ENCODE measurements at regions not wholly inside any gene's neighbourhood (a gene's known extent, or its start where the extent isn't known, plus 50 kb on each side); places are given as distances from the start of the nearest gene placed in this dataset.

DNA sequence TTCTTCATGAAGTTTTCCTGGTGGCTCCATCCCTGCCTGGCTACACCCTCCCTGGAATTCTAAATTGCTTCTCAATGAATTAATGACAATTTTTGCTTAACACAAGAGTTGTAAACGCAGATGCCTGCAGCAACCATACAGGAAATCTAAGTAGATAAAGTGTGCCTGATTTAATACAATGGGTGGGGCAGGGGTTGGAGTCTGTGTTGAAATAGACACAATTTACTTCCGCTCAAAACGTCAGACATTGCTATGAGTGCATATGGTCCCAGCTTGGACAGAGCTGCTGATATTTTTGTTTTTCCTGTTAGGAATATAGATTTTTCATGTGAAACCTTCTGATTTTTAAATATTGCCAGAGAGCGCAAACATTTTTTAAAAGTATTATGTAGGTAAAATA lies 1235.0 kb upstream of the SORCS1 start:
- Histone ChIP-seq H3K27ac (ENCODE audit: low read depth in 1 of 2, low read length in 1 of 2) (no peak overlapping the region), H3K9me3 (ENCODE audit: control insufficient read depth in 2 of 2, insufficient read depth in 1 of 2, low read length in 1 of 2) (no peaks in the 10 kb centered on the region), H3K4me1 (ENCODE audit: control insufficient read depth in 2 of 2, insufficient read depth in 2 of 2, low read length in 2 of 2) (no peaks in the 10 kb centered on the region), H3K4me3 (ENCODE audit: low read length in 2 of 2) (no peak overlapping the region), H3K27me3 (ENCODE audit: control insufficient read depth in 2 of 2, insufficient read depth in 1 of 2, low read length in 1 of 2) (no peaks in the 10 kb centered on the region), H3K36me3 (ENCODE audit: control insufficient read depth in 2 of 2, insufficient read depth in 2 of 2, low read length in 1 of 2) (no peaks in the 10 kb centered on the region)
- DNase-seq (ENCODE audit: low read depth in 6 of 9, low spot score in 9 of 9): no peak
- WGBS: 90% methylated on average over 4 of the region's 4 CpGs

DNA sequence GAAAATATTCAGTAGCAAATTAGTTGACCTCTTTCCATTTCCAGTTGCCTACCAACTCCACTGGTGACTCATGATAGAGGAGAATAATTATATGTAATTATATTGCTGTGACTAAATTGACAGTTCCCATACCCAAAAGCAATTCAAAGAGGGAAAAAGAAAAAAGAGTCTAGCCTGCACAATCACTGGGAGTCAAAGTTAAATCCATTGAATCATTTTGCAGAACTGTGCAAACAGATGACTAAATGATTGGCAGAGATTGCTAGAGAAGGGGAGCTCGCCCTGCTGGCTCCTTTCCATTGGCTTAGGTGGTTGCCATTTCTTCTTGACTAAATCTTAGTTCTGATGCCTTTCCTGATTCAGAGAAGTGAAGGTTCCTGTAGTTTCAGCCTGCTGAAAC lies 1228.6 kb upstream of the SORCS1 start:
- Histone ChIP-seq H3K4me1 (ENCODE audit: control insufficient read depth in 2 of 2, insufficient read depth in 2 of 2, low read length in 2 of 2) (no peaks in the 10 kb centered on the region), H3K27ac (ENCODE audit: low read depth in 1 of 2, low read length in 1 of 2) (no peak overlapping the region), H3K4me3 (ENCODE audit: low read length in 2 of 2) (no peak overlapping the region), H3K9me3 (ENCODE audit: control insufficient read depth in 2 of 2, insufficient read depth in 1 of 2, low read length in 1 of 2) (no peaks in the 10 kb centered on the region), H3K36me3 (ENCODE audit: control insufficient read depth in 2 of 2, insufficient read depth in 2 of 2, low read length in 1 of 2) (no peaks in the 10 kb centered on the region), H3K27me3 (ENCODE audit: control insufficient read depth in 2 of 2, insufficient read depth in 1 of 2, low read length in 1 of 2) (no peaks in the 10 kb centered on the region)
- DNase-seq (ENCODE audit: low read depth in 6 of 9, low spot score in 9 of 9): no peak
- 73% methylated on average over 1 of the region's 1 CpG for whole genome bisulfite sequencing

DNA sequence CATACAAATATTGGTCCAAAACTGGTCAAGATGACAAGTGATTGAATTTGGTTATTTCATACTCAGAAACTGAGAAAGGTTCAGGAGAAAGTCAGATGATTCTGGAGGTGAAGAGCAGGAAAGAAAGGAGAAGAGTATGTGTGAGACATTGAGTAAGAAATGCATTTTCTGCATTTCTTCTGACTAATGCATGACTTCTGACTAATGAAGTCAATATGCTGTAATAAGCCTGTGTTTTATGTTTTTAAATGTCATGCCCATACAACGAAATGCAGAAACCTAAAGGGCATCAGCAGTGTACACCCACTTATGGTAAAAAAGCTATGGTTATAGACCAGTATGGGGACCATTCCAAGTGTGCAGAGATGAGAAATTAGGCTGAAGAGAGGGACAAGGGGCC lies 1227.8 kb upstream of the SORCS1 start:
- DNase-seq (ENCODE audit: low read depth in 6 of 9, low spot score in 9 of 9): no peak
- Histone ChIP-seq H3K27me3 (ENCODE audit: control insufficient read depth in 2 of 2, insufficient read depth in 1 of 2, low read length in 1 of 2) (no peaks in the 10 kb centered on the region), H3K36me3 (ENCODE audit: control insufficient read depth in 2 of 2, insufficient read depth in 2 of 2, low read length in 1 of 2) (no peaks in the 10 kb centered on the region), H3K4me3 (ENCODE audit: low read length in 2 of 2) (no peak overlapping the region), H3K9me3 (ENCODE audit: control insufficient read depth in 2 of 2, insufficient read depth in 1 of 2, low read length in 1 of 2) (no peaks in the 10 kb centered on the region), H3K4me1 (ENCODE audit: control insufficient read depth in 2 of 2, insufficient read depth in 2 of 2, low read length in 2 of 2) (no peaks in the 10 kb centered on the region), H3K27ac (ENCODE audit: low read depth in 1 of 2, low read length in 1 of 2) (no peak overlapping the region)
- 72% methylated on average over 1 of the region's 1 CpG for WGBS

DNA sequence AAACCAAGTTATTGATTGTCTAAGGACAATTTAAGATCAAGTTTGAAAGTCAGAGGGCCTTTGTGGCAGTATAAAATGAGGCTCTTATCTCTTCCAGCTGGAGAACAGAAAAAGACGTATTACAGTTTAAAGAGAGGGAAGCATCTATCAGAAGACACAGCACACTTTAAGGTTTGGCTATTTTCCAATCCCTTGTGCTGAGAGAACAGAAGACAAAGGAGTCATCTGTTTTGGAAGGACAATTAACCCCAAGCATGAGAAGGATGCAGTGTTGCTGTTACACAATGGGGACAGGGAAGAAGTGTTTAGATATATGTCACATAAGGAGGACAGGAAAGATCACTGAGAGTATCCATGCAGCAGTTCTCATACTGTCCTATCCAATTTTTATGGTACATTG lies 1224.2 kb upstream of the SORCS1 start:
- Histone ChIP-seq H3K27me3 (ENCODE audit: control insufficient read depth in 2 of 2, insufficient read depth in 1 of 2, low read length in 1 of 2) (no peaks in the 10 kb centered on the region), H3K9me3 (ENCODE audit: control insufficient read depth in 2 of 2, insufficient read depth in 1 of 2, low read length in 1 of 2) (no peaks in the 10 kb centered on the region), H3K4me1 (ENCODE audit: control insufficient read depth in 2 of 2, insufficient read depth in 2 of 2, low read length in 2 of 2) (no peaks in the 10 kb centered on the region), H3K36me3 (ENCODE audit: control insufficient read depth in 2 of 2, insufficient read depth in 2 of 2, low read length in 1 of 2) (no peaks in the 10 kb centered on the region), H3K27ac (ENCODE audit: low read depth in 1 of 2, low read length in 1 of 2) (no peak overlapping the region), H3K4me3 (ENCODE audit: low read length in 2 of 2) (no peak overlapping the region)
- no peak for DNase-seq (ENCODE audit: low read depth in 6 of 9, low spot score in 9 of 9)
- 90% methylated on average over 1 of the region's 1 CpG for WGBS

DNA sequence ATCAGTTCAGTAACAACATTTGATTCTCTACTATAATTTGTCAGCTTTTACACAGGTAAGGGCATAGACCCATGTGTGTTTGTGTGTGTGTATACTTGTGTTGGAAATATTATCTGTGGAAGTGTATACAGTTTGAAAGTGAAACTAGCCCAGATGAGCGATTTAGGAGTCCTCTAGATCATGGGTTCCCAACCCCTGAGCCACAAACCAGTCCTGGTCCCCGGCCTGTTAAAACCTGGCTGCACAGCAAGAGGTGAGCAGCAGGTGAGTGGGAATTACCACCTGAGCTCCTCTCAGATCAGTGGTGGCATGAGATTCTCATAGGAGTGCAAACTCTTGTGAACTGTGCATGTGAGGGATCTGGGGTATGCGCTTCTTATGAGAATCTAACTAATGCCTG lies 1221.5 kb upstream of the SORCS1 start:
- 73% methylated on average over 3 of the region's 3 CpGs for WGBS

DNA sequence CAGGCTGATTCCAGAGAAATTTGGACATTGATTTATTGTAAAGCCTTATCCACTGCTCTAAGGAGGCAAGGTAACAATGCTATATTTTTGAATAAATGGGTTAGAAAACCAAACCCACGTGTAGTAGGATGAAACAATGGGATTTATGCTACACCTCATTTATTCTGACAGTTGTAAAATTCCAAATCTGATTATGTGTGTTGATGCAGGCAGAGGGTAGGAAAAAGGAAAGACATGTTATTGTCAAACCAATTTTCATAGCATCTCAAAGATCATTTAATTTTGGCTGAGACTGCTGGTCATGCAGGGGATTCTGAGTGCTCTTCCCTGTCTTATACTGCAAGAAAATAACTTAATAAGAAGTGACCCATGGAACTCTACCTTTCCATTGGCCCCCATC lies 1219.9 kb upstream of the SORCS1 start:
- WGBS: 67% methylated on average over 1 of the region's 1 CpG
- H3K27ac ChIP-seq (ENCODE audit: low read depth in 1 of 2, low read length in 1 of 2): no peak overlapping the region
- H3K4me1 ChIP-seq (ENCODE audit: control insufficient read depth in 2 of 2, insufficient read depth in 2 of 2, low read length in 2 of 2): no peaks in the 10 kb centered on the region

More for the DNA sequence above, 1221.5 kb upstream of the SORCS1 start:
- Histone ChIP-seq H3K4me3 (ENCODE audit: low read length in 2 of 2) (no peak overlapping the region), H3K27me3 (ENCODE audit: control insufficient read depth in 2 of 2, insufficient read depth in 1 of 2, low read length in 1 of 2) (no peaks in the 10 kb centered on the region), H3K4me1 (ENCODE audit: control insufficient read depth in 2 of 2, insufficient read depth in 2 of 2, low read length in 2 of 2) (no peaks in the 10 kb centered on the region), H3K36me3 (ENCODE audit: control insufficient read depth in 2 of 2, insufficient read depth in 2 of 2, low read length in 1 of 2) (no peaks in the 10 kb centered on the region), H3K9me3 (ENCODE audit: control insufficient read depth in 2 of 2, insufficient read depth in 1 of 2, low read length in 1 of 2) (no peaks in the 10 kb centered on the region), H3K27ac (ENCODE audit: low read depth in 1 of 2, low read length in 1 of 2) (no peak overlapping the region)
- no peak for DNase-seq (ENCODE audit: low read depth in 6 of 9, low spot score in 9 of 9)

DNA sequence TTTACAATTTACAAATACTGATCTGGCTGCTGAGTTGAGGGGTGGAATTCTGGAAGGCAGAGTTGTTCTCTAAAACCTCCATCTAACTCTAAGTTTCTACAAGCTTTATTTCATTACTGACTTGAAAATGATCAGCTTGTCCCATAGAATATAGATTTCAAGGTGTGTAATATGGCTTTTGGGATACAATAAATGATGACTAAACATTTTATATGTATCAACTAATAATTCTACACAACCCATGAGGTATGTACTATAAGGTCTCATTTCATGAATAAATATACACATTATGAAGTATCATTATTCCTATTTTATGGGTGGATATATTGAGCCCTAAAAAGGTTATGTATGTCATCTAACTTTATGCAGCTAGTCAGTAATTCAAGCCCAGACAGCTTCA lies 1214.3 kb upstream of the SORCS1 start:
- Histone ChIP-seq H3K4me1 (ENCODE audit: control insufficient read depth in 2 of 2, insufficient read depth in 2 of 2, low read length in 2 of 2) (no peaks in the 10 kb centered on the region), H3K36me3 (ENCODE audit: control insufficient read depth in 2 of 2, insufficient read depth in 2 of 2, low read length in 1 of 2) (no peaks in the 10 kb centered on the region), H3K27me3 (ENCODE audit: control insufficient read depth in 2 of 2, insufficient read depth in 1 of 2, low read length in 1 of 2) (no peaks in the 10 kb centered on the region), H3K4me3 (ENCODE audit: low read length in 2 of 2) (no peak overlapping the region), H3K9me3 (ENCODE audit: control insufficient read depth in 2 of 2, insufficient read depth in 1 of 2, low read length in 1 of 2) (no peaks in the 10 kb centered on the region), H3K27ac (ENCODE audit: low read depth in 1 of 2, low read length in 1 of 2) (no peak overlapping the region)
- no peak for DNase-seq (ENCODE audit: low read depth in 6 of 9, low spot score in 9 of 9)

More for the DNA sequence above, 1219.9 kb upstream of the SORCS1 start:
- no peak for DNase-seq (ENCODE audit: low read depth in 6 of 9, low spot score in 9 of 9)
- Histone ChIP-seq H3K9me3 (ENCODE audit: control insufficient read depth in 2 of 2, insufficient read depth in 1 of 2, low read length in 1 of 2) (no peaks in the 10 kb centered on the region), H3K27me3 (ENCODE audit: control insufficient read depth in 2 of 2, insufficient read depth in 1 of 2, low read length in 1 of 2) (no peaks in the 10 kb centered on the region), H3K4me3 (ENCODE audit: low read length in 2 of 2) (no peak overlapping the region), H3K36me3 (ENCODE audit: control insufficient read depth in 2 of 2, insufficient read depth in 2 of 2, low read length in 1 of 2) (no peaks in the 10 kb centered on the region)

DNA sequence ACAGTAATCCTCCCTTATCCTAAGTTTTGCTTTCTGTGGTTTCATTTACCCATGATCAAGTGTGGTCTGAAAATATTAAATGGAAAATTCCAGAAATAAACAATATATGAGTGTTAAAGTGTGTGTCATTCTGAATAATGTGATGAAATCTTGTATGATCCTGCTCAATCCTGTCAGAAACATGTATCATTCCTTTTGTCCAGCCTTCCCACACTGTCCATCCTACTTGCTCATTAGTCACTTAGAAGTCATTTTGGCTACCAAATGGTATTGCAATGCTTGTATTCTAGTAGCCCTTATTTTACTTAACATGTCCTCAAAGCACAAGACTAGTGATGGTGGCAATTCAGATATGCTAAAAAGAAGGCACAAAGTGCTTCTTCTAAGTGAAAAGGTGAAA lies 1211.2 kb upstream of the SORCS1 start:
- no peaks in the 10 kb centered on the region for H3K27me3 ChIP-seq (ENCODE audit: control insufficient read depth in 2 of 2, insufficient read depth in 1 of 2, low read length in 1 of 2)
- H3K4me1 ChIP-seq (ENCODE audit: control insufficient read depth in 2 of 2, insufficient read depth in 2 of 2, low read length in 2 of 2): no peaks in the 10 kb centered on the region
- no peak for DNase-seq (ENCODE audit: low read depth in 6 of 9, low spot score in 9 of 9)
- H3K9me3 ChIP-seq (ENCODE audit: control insufficient read depth in 2 of 2, insufficient read depth in 1 of 2, low read length in 1 of 2): no peaks in the 10 kb centered on the region
- no peak overlapping the region for H3K4me3 ChIP-seq (ENCODE audit: low read length in 2 of 2)
- H3K36me3 ChIP-seq (ENCODE audit: control insufficient read depth in 2 of 2, insufficient read depth in 2 of 2, low read length in 1 of 2): no peaks in the 10 kb centered on the region
- no peak overlapping the region for H3K27ac ChIP-seq (ENCODE audit: low read depth in 1 of 2, low read length in 1 of 2)

DNA sequence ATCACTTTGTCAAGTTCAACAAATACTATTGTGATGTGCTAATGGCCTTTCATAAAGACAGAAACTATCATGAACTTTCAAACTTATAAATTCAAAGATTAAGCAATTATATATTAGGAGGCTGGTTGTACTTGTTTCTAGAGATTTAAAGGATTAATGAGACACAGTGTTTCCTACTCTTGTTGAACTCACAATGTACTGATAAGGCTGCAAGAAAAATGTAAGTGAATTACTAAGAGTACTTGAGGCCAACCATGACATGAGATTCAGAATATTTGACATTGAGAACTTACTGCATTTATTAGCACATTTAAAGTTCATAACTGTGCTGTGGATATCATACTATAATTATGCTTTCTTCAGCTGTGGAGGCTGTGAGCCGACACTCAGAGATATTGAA lies 1210.5 kb upstream of the SORCS1 start:
- DNase-seq (ENCODE audit: low read depth in 6 of 9, low spot score in 9 of 9): no peak
- 95% methylated on average over 1 of the region's 1 CpG for WGBS
- no peak overlapping the region for H3K4me3 ChIP-seq (ENCODE audit: low read length in 2 of 2)
- H3K27me3 ChIP-seq (ENCODE audit: control insufficient read depth in 2 of 2, insufficient read depth in 1 of 2, low read length in 1 of 2): no peaks in the 10 kb centered on the region
- no peaks in the 10 kb centered on the region for H3K9me3 ChIP-seq (ENCODE audit: control insufficient read depth in 2 of 2, insufficient read depth in 1 of 2, low read length in 1 of 2)
- no peaks in the 10 kb centered on the region for H3K36me3 ChIP-seq (ENCODE audit: control insufficient read depth in 2 of 2, insufficient read depth in 2 of 2, low read length in 1 of 2)
- no peaks in the 10 kb centered on the region for H3K4me1 ChIP-seq (ENCODE audit: control insufficient read depth in 2 of 2, insufficient read depth in 2 of 2, low read length in 2 of 2)
- no peak overlapping the region for H3K27ac ChIP-seq (ENCODE audit: low read depth in 1 of 2, low read length in 1 of 2)

DNA sequence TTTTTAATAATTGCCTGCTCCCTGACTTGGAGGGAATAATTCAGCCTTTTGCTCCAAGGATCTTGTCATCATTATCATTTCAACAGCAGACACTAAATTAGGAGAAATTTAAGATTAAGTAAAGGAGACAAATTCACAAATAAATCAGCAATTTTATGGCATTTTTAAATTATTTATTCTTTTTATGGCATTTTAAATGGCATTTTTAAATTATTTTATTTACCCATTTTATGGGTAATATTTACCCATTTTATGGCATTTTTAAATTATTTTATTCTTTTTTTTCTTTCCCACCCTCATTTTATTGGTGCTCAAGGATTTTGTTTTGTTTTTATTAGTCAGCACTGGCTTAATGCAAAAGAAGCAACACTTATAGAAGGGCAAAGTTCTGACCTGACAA lies 1201.0 kb upstream of the SORCS1 start:
- Histone ChIP-seq H3K4me3 (ENCODE audit: low read length in 2 of 2) (no peak overlapping the region), H3K27me3 (ENCODE audit: control insufficient read depth in 2 of 2, insufficient read depth in 1 of 2, low read length in 1 of 2) (no peaks in the 10 kb centered on the region), H3K36me3 (ENCODE audit: control insufficient read depth in 2 of 2, insufficient read depth in 2 of 2, low read length in 1 of 2) (no peaks in the 10 kb centered on the region), H3K4me1 (ENCODE audit: control insufficient read depth in 2 of 2, insufficient read depth in 2 of 2, low read length in 2 of 2) (no peaks in the 10 kb centered on the region), H3K9me3 (ENCODE audit: control insufficient read depth in 2 of 2, insufficient read depth in 1 of 2, low read length in 1 of 2) (no peaks in the 10 kb centered on the region), H3K27ac (ENCODE audit: low read depth in 1 of 2, low read length in 1 of 2) (no peak overlapping the region)
- DNase-seq (ENCODE audit: low read depth in 6 of 9, low spot score in 9 of 9): no peak
